ENCODE measurements at regions not wholly inside any gene's neighbourhood (a gene's known extent, or its start where the extent isn't known, plus 50 kb on each side); places are given as distances from the start of the nearest gene placed in this dataset.

DNA sequence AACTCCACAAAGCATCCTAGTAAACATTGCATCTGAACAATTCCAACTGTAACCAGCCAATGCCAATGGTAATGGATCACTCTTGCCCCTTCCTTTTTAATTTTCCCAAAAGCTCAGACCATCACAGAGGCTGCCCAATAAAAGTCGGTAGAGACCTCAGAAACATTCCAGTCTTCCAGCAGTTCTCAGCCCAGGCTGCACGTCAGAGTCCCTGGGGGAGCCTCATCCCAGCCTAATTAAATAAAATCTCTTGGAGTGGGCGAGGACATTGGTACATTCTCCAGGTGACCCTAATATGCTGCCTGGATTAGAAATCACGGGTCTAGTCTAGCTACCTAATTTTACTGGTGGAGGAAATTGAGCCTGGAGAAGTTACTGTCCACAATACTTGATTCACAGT is 117.1 kb upstream of the MYOCD start:
- peak overlapping the region in 3 of 4 donors; percentile 75 to 79 (median 76) for H3K27ac ChIP-seq
- no peak overlapping the region for H3K4me3 ChIP-seq
- peaks cover 0 to 47% (median 39%) of the 10 kb centered on the region in 4 donors for H3K4me1 ChIP-seq
- DNase-seq, result no peak
- H3K27me3 ChIP-seq, result no peaks in the 10 kb centered on the region
- H3K36me3 ChIP-seq, result no peaks in the 10 kb centered on the region
- intact Hi-C loops (cut with DNase I), result loop anchor here (5.0 to 10.0 kb wide), 3 partner anchors 126 to 291 kb away; no protein-coding TSS in a partner anchor
- TF ChIP-seq POLR2AphosphoS5 (IDR thresholded peaks at IDR 0.05) (peak in 1 of 4 donors; percentile 19), POLR2A (IDR thresholded peaks at IDR 0.05) (no peak), EP300 (IDR thresholded peaks at IDR 0.05) (peak in 1 of 4 donors; percentile 52)
- TF ChIP-seq, protein P1, sequence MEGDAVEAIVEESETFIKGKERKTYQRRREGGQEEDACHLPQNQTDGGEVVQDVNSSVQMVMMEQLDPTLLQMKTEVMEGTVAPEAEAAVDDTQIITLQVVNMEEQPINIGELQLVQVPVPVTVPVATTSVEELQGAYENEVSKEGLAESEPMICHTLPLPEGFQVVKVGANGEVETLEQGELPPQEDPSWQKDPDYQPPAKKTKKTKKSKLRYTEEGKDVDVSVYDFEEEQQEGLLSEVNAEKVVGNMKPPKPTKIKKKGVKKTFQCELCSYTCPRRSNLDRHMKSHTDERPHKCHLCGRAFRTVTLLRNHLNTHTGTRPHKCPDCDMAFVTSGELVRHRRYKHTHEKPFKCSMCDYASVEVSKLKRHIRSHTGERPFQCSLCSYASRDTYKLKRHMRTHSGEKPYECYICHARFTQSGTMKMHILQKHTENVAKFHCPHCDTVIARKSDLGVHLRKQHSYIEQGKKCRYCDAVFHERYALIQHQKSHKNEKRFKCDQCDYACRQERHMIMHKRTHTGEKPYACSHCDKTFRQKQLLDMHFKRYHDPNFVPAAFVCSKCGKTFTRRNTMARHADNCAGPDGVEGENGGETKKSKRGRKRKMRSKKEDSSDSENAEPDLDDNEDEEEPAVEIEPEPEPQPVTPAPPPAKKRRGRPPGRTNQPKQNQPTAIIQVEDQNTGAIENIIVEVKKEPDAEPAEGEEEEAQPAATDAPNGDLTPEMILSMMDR (IDR thresholded peaks at IDR 0.05), result no peak
- 81 to 87% methylated on average over 4 of the region's 4 CpGs for WGBS, 2 donors
- no peaks in the 10 kb centered on the region for H3K9me3 ChIP-seq

DNA sequence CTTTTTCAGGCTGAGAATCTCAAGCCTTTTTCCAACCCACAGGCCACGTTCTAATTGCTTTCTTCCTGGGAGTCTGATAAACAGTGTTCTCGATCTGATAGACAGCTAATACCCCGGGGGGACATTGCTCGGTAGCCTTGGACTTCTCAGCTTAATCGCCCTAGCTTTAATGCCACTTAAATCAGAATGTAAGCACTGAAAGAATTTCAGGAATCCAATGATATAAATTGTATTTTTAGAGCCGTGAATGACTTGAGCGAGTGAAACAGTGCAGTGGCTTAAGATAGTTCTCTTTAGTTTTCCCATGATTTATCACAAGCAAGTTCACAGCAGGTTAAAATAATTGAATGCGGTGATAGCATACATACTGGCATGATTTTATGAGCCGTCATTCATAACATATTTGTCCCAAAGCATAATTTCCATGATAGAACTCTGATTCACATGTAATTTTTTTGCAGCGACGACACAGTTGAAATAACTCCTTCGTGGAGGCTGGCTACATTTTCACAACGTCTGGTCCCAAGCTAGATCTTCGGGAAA is 116.1 kb upstream of the MYOCD start:
- Histone ChIP-seq H3K4me1 (peaks cover 0 to 53% (median 44%) of the 10 kb centered on the region in 4 donors), H3K36me3 (no peaks in the 10 kb centered on the region), H3K9me3 (no peaks in the 10 kb centered on the region), H3K4me3 (peak overlapping the region in 1 of 4 donors; percentile 18), H3K27ac (peak overlapping the region; percentile 21 to 79 (median 76)), H3K27me3 (no peaks in the 10 kb centered on the region)
- intact Hi-C loops (cut with DNase I), result loop anchor here (5.0 to 10.0 kb wide), 3 partner anchors 127 to 292 kb away; no protein-coding TSS in a partner anchor
- WGBS, 2 donors, result 69 to 84% methylated on average over 14 of the region's 14 CpGs
- no peak for DNase-seq
- TF ChIP-seq EP300 (IDR thresholded peaks at IDR 0.05), result no peak
- TF ChIP-seq POLR2AphosphoS5 (IDR thresholded peaks at IDR 0.05), result peak in 2 of 4 donors; percentile 16 to 19

DNA sequence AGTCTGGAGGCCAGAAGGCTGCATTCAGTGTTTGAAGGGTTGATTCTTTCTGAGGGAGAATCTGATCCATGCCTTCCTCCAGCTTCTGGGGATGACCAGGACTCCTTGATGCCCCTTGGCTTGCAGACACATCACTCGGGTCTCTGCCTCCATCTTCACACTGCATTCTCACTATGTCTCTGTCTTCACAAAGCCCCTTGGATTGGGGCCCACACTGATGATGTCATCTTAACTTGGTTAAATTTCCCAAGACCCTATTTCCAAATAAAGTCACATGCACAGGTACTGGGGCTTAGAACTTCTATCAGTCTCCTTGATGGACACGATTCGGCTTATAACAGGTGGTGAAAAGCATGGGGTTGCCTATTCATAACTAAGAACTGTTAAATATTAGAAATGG is 112.1 kb upstream of the MYOCD start:
- H3K36me3 ChIP-seq, result no peaks in the 10 kb centered on the region
- H3K4me3 ChIP-seq, result no peak overlapping the region
- intact Hi-C loops (cut with DNase I), result no loop called here
- H3K27ac ChIP-seq, result peak overlapping the region in 2 of 4 donors; percentile 30 to 63
- TF ChIP-seq POLR2AphosphoS5 (IDR thresholded peaks at IDR 0.05), result no peak
- TF ChIP-seq EP300 (IDR thresholded peaks at IDR 0.05), result no peak
- TF ChIP-seq POLR2A (IDR thresholded peaks at IDR 0.05), result no peak
- TF ChIP-seq, protein P1 (IDR thresholded peaks at IDR 0.05), result no peak
- no peaks in the 10 kb centered on the region for H3K9me3 ChIP-seq
- no peak for DNase-seq
- no peaks in the 10 kb centered on the region for H3K27me3 ChIP-seq
- H3K4me1 ChIP-seq, result peaks cover 0 to 37% (median 26%) of the 10 kb centered on the region in 4 donors
- WGBS, 2 donors, result 92% methylated on average over 3 of the region's 3 CpGs

DNA sequence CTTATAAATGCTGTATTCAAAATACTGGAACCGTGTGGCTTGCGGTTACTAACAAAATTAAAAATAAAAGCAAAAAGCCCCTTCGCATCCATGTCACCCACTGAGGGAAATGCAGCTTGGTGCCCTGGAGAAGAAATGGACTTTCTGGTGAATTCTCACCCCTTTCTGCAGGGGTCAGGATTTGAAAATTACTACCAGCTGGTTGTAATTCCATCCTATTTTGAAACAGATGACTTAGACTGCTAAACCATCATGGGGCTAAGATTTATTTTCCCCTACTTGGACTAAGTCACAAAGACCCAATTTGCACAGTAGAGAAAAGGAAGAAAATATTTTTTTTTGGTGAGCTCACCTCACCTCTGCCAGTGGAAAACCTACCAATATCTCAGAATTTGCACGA is 111.4 kb upstream of the MYOCD start:
- no peak overlapping the region for H3K4me3 ChIP-seq
- TF ChIP-seq POLR2AphosphoS5 (IDR thresholded peaks at IDR 0.05) (no peak), POLR2A (IDR thresholded peaks at IDR 0.05) (no peak)
- TF ChIP-seq, protein P1 (IDR thresholded peaks at IDR 0.05), result no peak
- no peaks in the 10 kb centered on the region for H3K9me3 ChIP-seq
- H3K27ac ChIP-seq, result peak overlapping the region in 2 of 4 donors; percentile 9 to 63
- intact Hi-C loops (cut with DNase I), result no loop called here
- no peaks in the 10 kb centered on the region for H3K36me3 ChIP-seq
- no peak for DNase-seq
- WGBS, 2 donors, result 92 to 98% methylated on average over 4 of the region's 4 CpGs
- no peaks in the 10 kb centered on the region for H3K27me3 ChIP-seq
- H3K4me1 ChIP-seq, result peaks cover 0 to 31% (median 20%) of the 10 kb centered on the region in 4 donors

DNA sequence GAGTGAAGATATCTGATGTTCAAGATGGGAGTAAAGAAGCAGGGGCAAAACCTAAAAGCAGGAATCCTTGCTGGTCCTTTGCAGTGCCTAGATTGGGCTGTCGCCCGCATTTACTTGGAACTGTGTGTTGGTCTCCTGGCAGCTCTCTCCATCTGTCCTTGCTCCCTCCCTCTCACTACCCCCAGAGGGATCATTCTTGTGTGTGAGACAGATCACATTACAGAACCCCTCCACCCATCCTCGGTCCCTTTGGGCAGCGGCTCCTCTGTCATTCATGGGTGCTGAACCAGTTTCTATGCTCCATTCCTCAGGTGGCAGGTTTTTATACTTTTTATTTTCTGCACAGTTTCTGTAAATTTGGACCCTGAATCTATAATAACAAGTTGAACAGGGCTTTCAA is 99.4 kb upstream of the MYOCD start:
- Histone ChIP-seq H3K9me3 (no peaks in the 10 kb centered on the region), H3K27me3 (no peaks in the 10 kb centered on the region), H3K36me3 (no peaks in the 10 kb centered on the region), H3K4me3 (no peak overlapping the region), H3K27ac (no peak overlapping the region), H3K4me1 (peaks cover 0 to 17% (median 13%) of the 10 kb centered on the region in 4 donors)
- TF ChIP-seq POLR2A (IDR thresholded peaks at IDR 0.05) (no peak), POLR2AphosphoS5 (IDR thresholded peaks at IDR 0.05) (no peak), EP300 (IDR thresholded peaks at IDR 0.05) (no peak)
- TF ChIP-seq, protein P1 (IDR thresholded peaks at IDR 0.05), result no peak
- WGBS, 2 donors, result 58 to 80% methylated on average over 4 of the region's 4 CpGs
- no peak for DNase-seq
- intact Hi-C loops (cut with DNase I), result no loop called here
